K562 (cell line): ENCODE measurements at regions not wholly inside any gene's neighbourhood (a gene's known extent, or its start where the extent isn't known, plus 50 kb on each side); places are given as distances from the start of the nearest gene placed in this dataset.
A peak's percentile ranks its signal among the peaks of the same experiment; 100 is the strongest.

ENCODE experiments used
- ATAC-seq: fragments of 200-7000 bp; cut with Tn5 transposase; 3 replicates; pipeline ENCODE4 v1.9.1; 2020; ENCODE audit warnings: moderate library complexity
- BruUV-seq: library from RNA; stranded (reverse); fragments of 400-500 nt; replicated peaks from 2 replicates; lab custom pipeline; 2021; lab: Mats Ljungman, UMichigan
- CTCF ChIA-PET: fragments of 300-600 bp; formaldehyde crosslinking; extraction: SDS; loops from one replicate; lab custom pipeline; 2021; ENCODE audit warnings: low intra/inter-chr PET ratio; lab: Yijun Ruan, JAX
- POLR2A ChIA-PET: fragments of 300-600, 350-650 bp; sonication (Branson Sonifier 250); formaldehyde crosslinking; extraction: SDS; loops from one replicate; lab custom pipeline; 2021; ENCODE audit warnings: antibody characterized with exemption, inconsistent platforms; lab: Yijun Ruan, JAX
- DNase-seq, 4 experiments: peaks; one replicate each; pipeline versions ENCODE4 v3.0.0 to v3.0.0-alpha.2; 2011 to 2018; ENCODE audit warnings: low spot score in 3 of 4, mixed read lengths in 3 of 4; ENCODE audit errors: extremely low read depth in 1 of 4
- FAIRE-seq: peaks from 2 replicates; lab custom pipeline; 2011; peaks lifted over from hg19 to GRCh38; lab: Jason Lieb, UNC
- H2AFZ ChIP-seq: 2 replicates; pipeline ENCODE4 v1.6.0; 2011; ENCODE audit warnings: low read depth, low read length, control low read depth, inconsistent platforms
- H3K27ac ChIP-seq: fragments of 200-600 bp; 3 replicates; pipeline ENCODE4 v1.8.0; 2011; ENCODE audit warnings: low read depth, mild to moderate bottlenecking, control low read depth, inconsistent platforms, low read length, moderate library complexity, mixed read lengths; ENCODE audit errors: extremely low read depth
- H3K27me3 ChIP-seq, 2 experiments: fragments of 300-600 bp in 1 of 2; 2 replicates in 1 of 2; 3 replicates in 1 of 2; pipeline versions ENCODE4 v1.6.0 to v1.8.0; 2011; ENCODE audit warnings: inconsistent platforms in 2 of 2, low read length in 2 of 2, mild to moderate bottlenecking in 1 of 2, mixed read lengths in 1 of 2, moderate library complexity in 1 of 2; ENCODE audit not compliant: control insufficient read depth in 2 of 2, insufficient read depth in 2 of 2
- H3K36me3 ChIP-seq: fragments of 300-600 bp; 3 replicates; pipeline ENCODE4 v1.8.0; 2011; ENCODE audit warnings: mild to moderate bottlenecking, low read length, inconsistent platforms; ENCODE audit not compliant: control insufficient read depth, insufficient read depth
- H3K4me1 ChIP-seq, 2 experiments: fragments of 200-600 bp in 1 of 2; replicated peaks in 1 of 2; 2 replicates in 1 of 2; 3 replicates in 1 of 2; pipeline versions ENCODE4 v1.5.1 to v1.8.0; 2011; ENCODE audit warnings: inconsistent platforms in 2 of 2, low read length in 2 of 2, mild to moderate bottlenecking in 1 of 2, mixed read lengths in 1 of 2, moderate library complexity in 1 of 2; ENCODE audit not compliant: control insufficient read depth in 2 of 2, insufficient read depth in 2 of 2
- H3K4me2 ChIP-seq: 2 replicates; pipeline ENCODE4 v1.6.1; 2011; ENCODE audit warnings: low read length, control low read depth, inconsistent platforms, mixed read lengths; ENCODE audit not compliant: insufficient read depth
- H3K4me3 ChIP-seq: fragments of 200-600 bp; sonication (generic), shearing (Covaris generic); 2 replicates; pipeline ENCODE4 v1.5.1; 2016; ENCODE audit warnings: control low read depth, inconsistent platforms
- H3K79me2 ChIP-seq: fragments of 200-600 bp; 3 replicates; pipeline ENCODE4 v1.8.0; 2011; ENCODE audit warnings: low read length, inconsistent platforms; ENCODE audit not compliant: control insufficient read depth, insufficient read depth
- H3K9ac ChIP-seq, 2 experiments: 2 replicates each; pipeline versions ENCODE4 v1.6.0 to v1.6.1; 2011; ENCODE audit warnings: low read depth in 2 of 2, low read length in 2 of 2, control low read depth in 1 of 2, inconsistent platforms in 1 of 2, mild to moderate bottlenecking in 1 of 2, mixed read lengths in 1 of 2; ENCODE audit not compliant: insufficient read depth in 1 of 2
- H3K9me1 ChIP-seq: one replicate; pipeline ENCODE4 v1.6.0; 2011; ENCODE audit warnings: inconsistent platforms, mild to moderate bottlenecking, low read length, moderate library complexity; ENCODE audit not compliant: control insufficient read depth, insufficient read depth
- H3K9me3 ChIP-seq: replicated peaks from 2 replicates; pipeline ENCODE4 v1.5.1; 2011; ENCODE audit warnings: low read depth, low read length, inconsistent platforms; ENCODE audit not compliant: control insufficient read depth, insufficient read depth
- H4K20me1 ChIP-seq: replicated peaks from 2 replicates; pipeline ENCODE4 v1.6.1; 2011; ENCODE audit warnings: low read length, inconsistent platforms, mixed read lengths; ENCODE audit not compliant: control insufficient read depth, insufficient read depth
- DNMT1 ChIP-seq: fragments of 450-650 bp; IDR thresholded peaks from 2 replicates; pipeline ENCODE4 v1.6.1; 2016; ENCODE audit warnings: antibody characterized with exemption, mild to moderate bottlenecking
- GTF2E2 ChIP-seq: fragments of 200-800 bp; sonication (Bioruptor generic); IDR thresholded peaks from 2 replicates; pipeline ENCODE4 v1.6.1; 2016; ENCODE audit warnings: missing genetic modification characterization, missing compliant biosample characterization
- PCBP1 ChIP-seq: fragments of 200-400 bp; formaldehyde crosslinking; IDR thresholded peaks from 2 replicates; pipeline ENCODE4 v1.6.1; 2018; ENCODE audit warnings: mild to moderate bottlenecking, low read depth, low read length; ENCODE audit not compliant: poor library complexity, severe bottlenecking
- THRAP3 ChIP-seq: fragments of 450-650 bp; IDR thresholded peaks from 2 replicates; pipeline ENCODE4 v1.6.1; 2016; ENCODE audit warnings: mild to moderate bottlenecking, inconsistent platforms, borderline replicate concordance
- WGBS: fragments of 100-300 bp; shearing (Covaris generic); methylation state at CpG from one replicate; pipeline ENCODE4 v1.1.6; 2016; ENCODE audit warnings: low coverage, mixed read lengths; ENCODE audit not compliant: insufficient coverage; ENCODE audit errors: missing lambda C conversion rate; 5-methylcytosine and 5-hydroxymethylcytosine counted together
- in situ Hi-C: fragments of 300-500 bp; cut with MboI; formaldehyde crosslinking; loops from 4 replicates; pipeline ENCODE4 v1.15.0; 2018; ENCODE audit warnings: inconsistent platforms, mixed read lengths
- intact Hi-C: fragments of 100-400 bp; cut with micrococcal nuclease; formaldehyde crosslinking; loops from 2 replicates; pipeline ENCODE4 v1.14.2; 2022
- TF ChIP-seq, protein P1 (sequence below): sonication (generic); formaldehyde crosslinking; IDR thresholded peaks from 2 replicates; pipeline ENCODE4 v1.8.0; 2022; ENCODE audit warnings: missing genetic modification reagents, mild to moderate bottlenecking, borderline replicate concordance

DNA sequence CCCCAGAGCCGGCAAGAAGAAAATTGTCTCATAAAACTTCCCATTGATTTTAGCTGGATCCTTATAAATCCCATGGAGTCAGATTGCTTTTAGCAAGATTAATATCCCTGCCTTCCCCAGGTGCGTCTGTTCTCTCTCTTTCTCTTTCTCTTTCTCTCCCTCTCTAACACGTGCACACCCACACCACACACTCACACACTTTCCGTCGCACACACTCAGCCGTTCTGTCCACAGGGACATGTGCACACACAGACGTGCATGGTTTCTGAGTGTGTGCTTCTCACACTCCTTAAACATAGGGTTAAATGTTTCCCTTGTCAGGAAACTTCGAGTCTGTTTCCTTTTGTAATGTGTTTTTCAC, 98.7 kb upstream of the NFIA start:
- Histone ChIP-seq H3K27ac (no peak overlapping the region), H3K4me2 (no peak overlapping the region), H3K79me2 (no peaks in the 10 kb centered on the region), H3K4me1 (peaks cover 2 to 22% of the 10 kb centered on the region in 2 experiments; a peak in 3 of 5 replicates), H3K27me3 (no peaks in the 10 kb centered on the region), H3K4me3 (no peak overlapping the region), H4K20me1 (no peaks in the 10 kb centered on the region), H3K9ac (peak overlapping the region in 1 of 2 experiments; percentile 12; a peak in 1 of 4 replicates), H3K9me1 (no peaks in the 10 kb centered on the region), H3K9me3 (no peaks in the 10 kb centered on the region), H2AFZ (peak overlapping the region; percentile 72), H3K36me3 (no peaks in the 10 kb centered on the region)
- intact Hi-C loops (no loop called here), in situ Hi-C loops (no loop called here)
- FAIRE-seq, result no peak
- POLR2A ChIA-PET, result interaction anchor here (0.7 to 1.6 kb wide), 6 partner anchors 10 to 119 kb away, joined by 3 to 4 read pairs (median 3); no protein-coding TSS in a partner anchor
- 48% methylated on average over 6 of the region's 8 CpGs for WGBS
- BruUV-seq, result no TSS peak
- no peak for ATAC-seq
- DNase-seq, result no peak
- CTCF ChIA-PET, result interaction anchor here (0.6 kb wide), 1 partner anchor 60 kb away, joined by 3 read pairs; no protein-coding TSS in a partner anchor
- TF ChIP-seq GTF2E2 (tag) (no peak), THRAP3 (no peak), PCBP1 (no peak), DNMT1 (no peak)
- TF ChIP-seq, protein P1, sequence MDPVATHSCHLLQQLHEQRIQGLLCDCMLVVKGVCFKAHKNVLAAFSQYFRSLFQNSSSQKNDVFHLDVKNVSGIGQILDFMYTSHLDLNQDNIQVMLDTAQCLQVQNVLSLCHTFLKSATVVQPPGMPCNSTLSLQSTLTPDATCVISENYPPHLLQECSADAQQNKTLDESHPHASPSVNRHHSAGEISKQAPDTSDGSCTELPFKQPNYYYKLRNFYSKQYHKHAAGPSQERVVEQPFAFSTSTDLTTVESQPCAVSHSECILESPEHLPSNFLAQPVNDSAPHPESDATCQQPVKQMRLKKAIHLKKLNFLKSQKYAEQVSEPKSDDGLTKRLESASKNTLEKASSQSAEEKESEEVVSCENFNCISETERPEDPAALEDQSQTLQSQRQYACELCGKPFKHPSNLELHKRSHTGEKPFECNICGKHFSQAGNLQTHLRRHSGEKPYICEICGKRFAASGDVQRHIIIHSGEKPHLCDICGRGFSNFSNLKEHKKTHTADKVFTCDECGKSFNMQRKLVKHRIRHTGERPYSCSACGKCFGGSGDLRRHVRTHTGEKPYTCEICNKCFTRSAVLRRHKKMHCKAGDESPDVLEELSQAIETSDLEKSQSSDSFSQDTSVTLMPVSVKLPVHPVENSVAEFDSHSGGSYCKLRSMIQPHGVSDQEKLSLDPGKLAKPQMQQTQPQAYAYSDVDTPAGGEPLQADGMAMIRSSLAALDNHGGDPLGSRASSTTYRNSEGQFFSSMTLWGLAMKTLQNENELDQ (CRISPR knock-in tag), result no peak
